Activated T-cell treated with anti-CD3 and anti-CD28 coated beads for 48 hours (primary cell): ENCODE measurements at regions not wholly inside any gene's neighbourhood (a gene's known extent, or its start where the extent isn't known, plus 50 kb on each side); places are given as distances from the start of the nearest gene placed in this dataset.
"Not testable (repeated sequence)": the region's sequence is repeated elsewhere in the genome, so short reads cannot be mapped to it uniquely, and the experiment has no call there.

Experiments used
- DNase-seq: peaks from one replicate; pipeline ENCODE4 v3.0.0-alpha.2; 2020; ENCODE audit warnings: low read depth

DNA sequence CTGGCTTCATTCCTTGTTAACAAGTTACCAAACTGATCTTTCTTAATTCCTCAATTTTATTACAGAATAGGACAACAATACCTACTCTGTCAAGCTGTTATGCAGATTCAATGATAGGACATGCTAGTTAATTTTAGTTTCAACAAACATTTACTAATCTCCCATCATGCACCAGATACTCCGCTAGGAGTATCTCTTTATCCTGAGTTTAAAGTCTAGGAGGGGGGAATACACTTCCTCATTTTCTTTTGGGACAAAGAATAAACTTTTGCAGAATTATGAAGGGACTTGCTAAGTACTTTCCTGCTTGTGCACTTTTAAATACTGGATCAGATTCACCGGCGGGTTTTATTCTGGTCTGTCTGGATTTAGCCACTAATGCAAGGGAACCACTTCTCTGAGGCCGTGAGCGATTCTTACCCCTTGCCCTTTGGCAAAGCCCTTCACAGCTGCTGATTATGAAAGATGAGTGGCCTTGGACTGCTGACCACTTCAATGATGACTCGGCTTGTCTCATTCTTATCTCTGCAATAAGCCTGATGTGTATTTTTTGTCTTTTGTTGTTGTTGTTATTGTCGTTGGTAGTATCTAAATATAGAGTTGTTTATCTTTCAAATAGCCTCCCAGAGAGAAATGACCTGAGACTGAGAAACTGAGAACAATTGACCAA, 73.9 kb downstream of the RMI1 start:
- DNase-seq: no peak

DNA sequence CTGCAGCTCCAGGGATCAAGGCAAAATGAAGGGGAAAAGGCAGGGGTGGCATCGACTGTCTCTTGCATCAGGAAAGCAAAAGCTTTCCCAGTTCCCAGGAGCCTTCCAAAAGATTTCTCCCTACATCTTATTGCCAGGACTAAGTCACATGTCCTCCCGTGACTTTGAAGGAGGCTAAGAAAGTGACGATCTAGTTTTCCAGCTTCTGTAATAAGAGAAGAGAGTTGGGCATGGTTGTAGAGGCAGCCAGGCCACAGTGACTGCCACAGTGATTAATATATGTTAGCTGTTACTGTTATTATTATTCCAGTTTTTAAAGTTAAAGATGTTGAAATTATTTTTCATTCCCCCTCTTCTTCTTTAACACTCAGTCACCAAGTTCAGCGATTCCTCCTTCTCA, 77.1 kb downstream of the RMI1 start:
- DNase-seq: no peak

DNA sequence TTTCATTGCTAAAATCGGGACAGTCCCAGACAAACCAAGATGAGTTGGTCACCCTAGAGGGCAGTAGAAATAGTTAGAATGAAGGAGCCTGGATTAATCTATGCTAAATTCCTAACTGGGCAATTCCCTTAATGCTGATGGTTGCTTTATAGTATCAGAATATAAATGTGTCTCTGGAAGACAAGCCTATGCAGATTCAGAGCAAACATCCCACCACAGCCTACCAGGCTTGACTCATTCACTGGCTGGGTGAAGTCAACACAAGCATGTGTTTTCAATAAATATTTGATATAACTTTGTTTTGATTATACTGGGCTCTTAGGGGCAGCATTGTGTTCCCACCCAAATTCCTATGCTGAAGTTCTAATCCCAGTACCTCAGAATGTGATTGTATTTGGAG, 79.3 kb downstream of the RMI1 start:
- no peak for DNase-seq

DNA sequence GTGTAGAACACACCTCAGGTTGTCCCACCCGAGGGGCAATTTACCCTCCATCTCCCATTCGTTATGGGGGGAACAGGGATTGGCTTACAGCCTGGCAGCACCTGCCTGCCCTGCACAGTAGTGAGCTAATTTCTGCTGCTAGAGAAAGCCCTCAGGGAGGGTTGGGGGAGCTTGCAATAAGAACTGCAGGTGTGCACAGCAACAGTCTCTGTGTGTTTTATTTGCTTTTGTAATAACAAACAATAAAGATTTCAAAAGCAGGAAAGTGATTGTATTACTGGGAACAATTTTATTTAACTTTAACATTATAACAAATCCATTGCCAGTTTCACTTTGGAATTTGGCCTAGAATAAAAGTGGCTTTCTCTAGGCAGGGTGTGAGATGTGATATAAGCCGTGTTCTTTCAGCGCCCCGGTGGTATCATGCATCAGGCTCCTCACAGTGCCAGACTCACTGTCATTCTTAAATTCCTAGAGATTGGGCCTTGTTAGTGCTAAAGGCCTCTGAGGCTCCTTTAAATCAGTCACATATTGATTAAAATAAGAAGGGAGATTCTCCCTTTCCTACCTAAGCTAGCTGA, 81.1 kb downstream of the RMI1 start:
- no peak for DNase-seq

DNA sequence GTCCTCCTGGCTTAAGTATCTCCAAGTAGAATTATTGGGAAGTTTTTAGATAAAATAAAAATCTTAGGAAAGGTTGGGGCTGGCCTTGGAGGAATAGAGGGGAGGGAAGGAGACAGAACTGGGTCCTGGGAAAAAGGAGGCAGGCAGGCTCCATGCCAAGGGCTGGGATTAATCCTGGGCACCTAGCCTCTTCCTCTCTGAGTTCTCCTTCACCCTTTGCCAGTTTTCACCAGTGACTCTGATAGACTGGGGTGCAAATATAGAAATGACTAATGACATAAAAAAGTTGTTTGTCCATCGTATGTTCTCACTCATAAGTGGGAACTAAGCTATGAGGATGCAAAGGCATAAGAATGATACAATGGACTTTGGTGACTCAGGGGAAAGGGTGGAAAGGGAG, 81.9 kb downstream of the RMI1 start:
- DNase-seq: no peak

DNA sequence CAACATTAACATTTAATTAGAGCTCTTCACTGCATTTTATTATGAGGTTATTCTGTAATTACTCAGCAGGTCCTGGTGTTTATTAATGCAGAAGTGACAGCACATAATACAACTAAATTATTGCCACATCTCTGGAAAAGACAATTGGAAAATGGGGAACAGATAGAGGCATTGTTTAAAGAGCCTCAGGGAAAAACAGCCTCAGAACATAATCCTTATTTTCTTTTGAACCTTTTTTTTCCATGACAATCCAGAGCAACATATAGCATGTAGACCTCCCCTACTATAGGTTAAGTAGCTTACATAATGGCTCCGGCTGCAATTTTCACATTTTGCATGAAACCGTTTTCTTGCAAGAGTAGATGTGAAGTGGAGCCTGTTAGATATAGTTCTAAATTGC, 87.2 kb downstream of the RMI1 start:
- DNase-seq: no peak

DNA sequence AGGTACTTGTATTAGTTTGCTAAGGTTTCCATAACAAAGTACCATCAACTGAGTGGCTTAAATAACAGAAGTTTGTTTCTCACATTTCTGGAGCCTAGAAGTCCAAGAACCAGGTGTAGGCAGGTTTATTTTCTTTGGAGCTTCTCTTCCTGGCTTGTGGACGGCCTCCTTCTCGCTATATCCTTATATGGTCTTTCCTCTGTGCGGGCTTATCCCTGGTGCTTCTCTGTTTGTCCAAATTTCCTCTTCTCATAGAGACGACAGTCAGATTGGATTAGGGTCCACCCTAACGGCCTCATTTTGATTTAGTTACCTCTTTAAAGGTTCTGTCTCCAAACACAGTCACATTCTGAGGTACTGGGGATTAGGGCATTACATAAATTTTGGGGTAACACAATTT, 88.3 kb downstream of the RMI1 start:
- DNase-seq: no peak

DNA sequence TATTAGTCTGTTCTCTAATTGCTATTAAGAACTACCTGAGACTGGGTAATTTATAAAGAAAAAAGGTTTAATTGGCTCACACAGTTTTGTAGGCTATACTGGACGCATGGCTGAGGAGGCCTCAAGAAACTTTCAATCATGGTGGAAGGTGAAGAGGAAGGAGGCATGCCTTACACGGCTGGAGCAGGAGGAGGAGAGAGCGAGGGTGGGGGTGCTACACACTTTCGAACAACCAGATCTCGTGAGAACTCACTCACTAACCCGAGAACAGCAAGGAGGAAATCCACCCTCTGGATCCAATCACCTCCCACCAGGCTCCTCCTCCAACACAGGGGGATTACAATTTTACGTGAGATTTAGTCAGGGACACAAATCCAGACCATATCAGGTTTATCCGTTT, 90.0 kb downstream of the RMI1 start:
- no peak for DNase-seq

DNA sequence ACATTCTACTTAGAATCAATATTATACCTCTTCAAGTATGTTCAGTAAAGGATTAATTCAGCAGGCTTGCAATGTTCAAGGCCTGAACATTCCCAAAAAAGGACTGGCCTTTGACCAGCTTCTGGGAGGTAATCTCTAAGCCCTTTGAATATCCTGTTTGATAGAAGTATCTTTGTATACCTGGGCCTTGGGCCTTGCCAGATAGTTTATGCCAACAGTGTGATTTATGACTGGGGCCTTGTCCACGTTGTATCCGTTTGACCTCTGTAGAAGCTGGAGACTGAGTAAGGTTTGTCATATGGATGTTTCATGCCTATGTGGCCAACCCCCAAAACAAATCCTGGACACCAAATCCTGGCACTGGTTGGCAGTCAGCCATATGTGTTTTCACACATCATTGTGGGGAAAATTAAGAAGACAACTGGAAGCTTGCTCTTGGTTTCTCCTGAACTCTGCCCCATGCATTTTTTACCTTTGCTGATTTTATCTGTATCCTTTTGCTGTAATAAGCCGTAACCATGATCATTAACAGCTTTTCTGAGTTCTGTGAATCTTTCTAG, 92.1 kb downstream of the RMI1 start:
- DNase-seq: no peak

DNA sequence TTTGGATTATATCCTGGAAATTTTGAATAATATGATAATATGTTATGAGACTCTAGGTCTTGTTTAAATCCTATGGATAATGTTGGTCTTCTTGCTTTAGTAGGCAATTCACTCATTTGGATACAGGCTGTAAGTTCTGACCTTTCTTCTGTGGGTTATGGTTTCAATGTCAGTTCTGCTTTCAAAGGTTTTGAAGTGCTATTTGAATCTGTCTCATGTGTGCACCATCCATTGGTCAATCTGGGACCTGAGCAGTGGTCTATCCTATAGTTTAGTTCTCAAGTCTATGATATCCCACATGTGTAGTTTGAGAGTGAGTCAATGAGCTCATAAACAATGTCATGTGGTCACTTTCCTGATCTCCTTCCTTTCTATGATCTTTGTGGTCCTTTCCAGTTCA, 94.4 kb downstream of the RMI1 start:
- no peak for DNase-seq

DNA sequence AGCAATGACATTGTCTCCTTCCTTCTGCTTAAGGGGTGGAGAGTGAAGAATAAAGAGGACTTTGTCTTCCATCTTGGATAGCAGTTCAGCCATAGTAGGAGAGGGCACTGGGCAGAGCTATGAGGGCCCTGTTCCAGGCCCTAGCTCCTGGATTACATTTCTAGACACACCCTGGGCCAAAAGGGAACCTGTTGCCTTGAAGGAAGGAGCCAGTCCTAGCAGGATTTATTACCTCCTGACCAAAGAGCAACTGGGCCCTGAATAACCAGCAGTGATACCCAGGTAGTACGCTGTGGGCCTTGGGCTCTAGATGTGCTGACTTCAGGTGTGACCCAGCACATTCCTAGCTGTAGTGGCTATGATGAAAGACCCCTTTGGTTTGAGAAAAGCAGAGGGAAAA, 95.8 kb downstream of the RMI1 start:
- DNase-seq: no peak

DNA sequence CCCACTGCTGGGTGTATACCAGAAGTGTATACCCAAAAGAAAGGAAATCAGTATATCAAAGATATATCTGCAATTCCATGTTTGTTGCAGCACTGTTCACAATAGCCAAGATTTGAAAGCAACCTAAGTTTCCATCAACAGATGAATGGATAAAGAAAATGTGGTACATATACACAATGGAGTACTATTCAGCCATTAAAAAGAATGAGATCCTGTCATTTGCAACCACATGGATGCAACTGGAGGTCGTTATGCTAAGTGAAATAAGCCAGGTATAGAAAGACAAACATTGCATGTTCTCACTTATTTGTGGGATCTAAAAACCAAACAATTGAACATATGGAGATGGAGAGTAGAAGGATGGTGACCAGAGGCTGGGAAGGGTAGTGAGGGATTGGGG, 97.2 kb downstream of the RMI1 start:
- not testable (repeated sequence) for DNase-seq

DNA sequence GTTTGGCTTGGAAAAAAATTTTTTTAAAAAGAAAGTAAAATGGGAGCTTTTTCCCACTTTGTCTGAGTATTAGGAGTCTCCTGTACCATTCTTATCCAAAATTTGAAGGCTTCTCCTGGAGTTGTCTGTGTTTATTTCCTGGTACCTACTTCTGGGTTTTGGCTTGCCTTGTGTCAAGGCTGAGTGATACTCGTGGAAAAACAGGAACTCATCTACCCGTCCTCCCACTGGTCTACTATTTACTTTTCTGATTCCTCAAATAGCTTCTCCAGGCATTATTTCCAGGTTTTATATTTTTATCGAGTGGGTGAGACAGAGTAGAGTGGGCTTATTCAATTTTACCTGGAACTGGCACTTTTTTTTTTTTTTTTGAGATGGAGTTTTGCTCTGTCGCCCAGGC, 99.4 kb downstream of the RMI1 start:
- DNase-seq: no peak

DNA sequence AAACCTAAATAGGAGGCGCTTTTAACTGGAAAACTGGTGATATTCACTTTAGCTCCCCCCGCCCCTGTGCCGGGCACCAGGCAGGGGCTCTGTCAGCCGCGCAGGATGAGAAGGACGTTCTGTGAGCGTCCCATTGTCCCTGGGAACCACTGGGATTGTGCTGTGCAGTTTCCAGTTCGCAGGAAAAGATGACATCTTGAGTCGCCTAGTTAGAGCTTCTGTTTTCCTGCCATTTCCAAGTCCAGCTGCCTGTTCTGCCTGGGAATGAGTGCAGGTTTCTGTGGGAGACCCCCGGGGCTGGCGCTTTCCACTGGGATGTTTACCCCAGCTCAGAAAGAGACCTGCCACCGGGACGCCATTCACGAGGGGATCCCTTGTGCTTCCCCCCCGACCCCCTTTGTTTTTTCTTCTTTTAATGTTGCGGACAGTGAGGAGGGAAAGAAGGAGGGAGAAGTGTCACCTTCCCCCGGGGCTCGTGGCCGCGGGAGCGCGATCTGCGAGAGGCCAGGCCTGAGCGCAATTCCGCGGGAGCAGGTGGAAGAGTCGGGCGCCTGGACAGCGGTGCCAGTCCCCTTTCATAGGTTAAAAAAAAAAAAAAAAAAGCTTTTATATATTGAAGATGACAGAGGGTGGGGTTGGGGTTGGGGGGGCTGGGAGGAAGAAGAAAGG, 121.5 kb downstream of the RMI1 start:
- DNase-seq: no peak

DNA sequence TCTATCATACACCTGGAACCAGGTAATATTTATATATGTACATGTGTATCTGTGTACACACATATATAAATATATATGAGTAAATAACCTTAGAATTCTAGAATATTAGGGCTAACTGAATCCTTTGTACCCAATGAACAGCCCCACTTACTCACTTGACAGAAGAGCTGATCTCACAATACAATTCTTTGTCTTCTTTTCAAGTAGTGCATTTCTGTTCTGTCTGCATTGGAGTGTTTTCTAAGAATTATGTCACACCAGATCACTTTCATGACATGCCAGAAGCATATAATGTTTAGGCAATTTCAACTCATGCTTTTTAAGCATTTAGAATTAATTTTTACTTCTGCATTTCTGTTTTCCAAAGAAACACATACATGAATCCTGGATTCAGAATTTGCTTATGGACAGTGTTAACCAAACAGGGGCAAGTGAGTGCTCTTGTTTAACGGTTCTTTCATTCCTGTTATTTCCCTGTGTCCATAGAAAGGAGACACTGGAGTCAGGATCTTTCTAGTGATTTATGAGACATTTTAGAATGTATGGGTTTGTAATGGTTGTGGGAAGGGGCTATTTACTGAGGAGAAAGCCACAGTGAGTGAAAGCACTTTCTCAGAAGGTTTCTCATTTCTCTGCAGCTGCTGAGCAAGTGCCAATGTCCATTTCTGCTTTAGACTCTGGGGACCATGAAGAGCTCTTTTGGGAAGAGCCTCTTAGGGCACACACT, 123.2 kb downstream of the RMI1 start:
- DNase-seq: no peak

DNA sequence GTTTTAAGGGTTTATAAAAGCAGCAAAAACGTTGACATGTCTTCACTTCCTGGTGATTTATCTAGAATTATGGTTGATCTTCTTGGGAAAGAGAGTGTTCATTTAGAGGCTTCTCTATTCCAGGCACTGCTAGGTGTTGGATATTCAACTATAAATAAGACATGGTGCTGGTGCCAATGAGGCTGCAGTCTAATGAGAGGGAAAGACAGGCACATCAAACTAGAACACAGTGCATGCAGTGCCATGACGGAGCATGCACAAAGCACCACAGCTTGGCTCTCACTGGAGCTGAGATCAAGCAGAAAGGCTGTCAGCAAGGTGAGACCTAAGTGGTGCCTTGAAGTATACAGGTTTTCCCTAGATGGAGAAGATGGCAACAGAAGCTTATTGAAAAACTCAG, 126.5 kb downstream of the RMI1 start:
- DNase-seq: no peak

DNA sequence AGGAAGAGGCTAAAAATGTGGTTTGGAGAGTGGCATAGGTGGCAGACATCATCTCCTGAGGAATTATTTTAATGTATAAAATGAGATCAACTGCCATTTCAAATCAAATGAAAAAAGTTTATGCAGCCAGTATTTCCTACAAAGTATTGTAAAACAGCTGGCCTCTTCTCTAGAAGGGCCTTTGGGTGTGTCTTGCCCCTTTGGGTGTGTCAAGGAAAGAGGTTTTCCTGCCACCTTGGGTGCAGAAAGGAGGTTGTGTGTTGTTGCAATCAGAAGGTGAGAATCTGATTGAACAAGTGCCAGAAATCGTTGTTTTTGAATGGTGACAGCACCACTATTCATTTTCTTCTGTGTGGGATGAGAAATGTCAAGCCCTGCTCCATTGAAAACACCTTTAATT, 127.4 kb downstream of the RMI1 start:
- DNase-seq: no peak

DNA sequence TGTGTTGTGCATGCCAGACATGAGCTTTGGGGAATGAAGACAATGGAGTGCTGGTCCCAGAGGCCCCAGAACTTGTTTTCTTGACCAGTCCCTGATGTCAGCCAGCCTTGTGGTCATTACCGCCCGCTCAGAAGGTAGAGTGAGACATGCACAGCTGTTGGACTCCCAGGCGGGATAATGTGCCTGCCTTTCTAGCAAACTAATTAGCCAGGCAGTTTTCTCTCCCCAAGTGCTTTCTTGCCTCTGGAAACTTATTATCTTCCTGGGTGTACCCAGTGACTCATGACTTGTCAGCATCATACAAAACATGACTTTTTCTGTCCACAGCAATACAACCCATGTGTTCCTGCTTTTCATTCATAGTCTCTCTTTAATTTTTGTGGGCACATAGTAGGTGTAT, 131.1 kb downstream of the RMI1 start:
- no peak for DNase-seq

DNA sequence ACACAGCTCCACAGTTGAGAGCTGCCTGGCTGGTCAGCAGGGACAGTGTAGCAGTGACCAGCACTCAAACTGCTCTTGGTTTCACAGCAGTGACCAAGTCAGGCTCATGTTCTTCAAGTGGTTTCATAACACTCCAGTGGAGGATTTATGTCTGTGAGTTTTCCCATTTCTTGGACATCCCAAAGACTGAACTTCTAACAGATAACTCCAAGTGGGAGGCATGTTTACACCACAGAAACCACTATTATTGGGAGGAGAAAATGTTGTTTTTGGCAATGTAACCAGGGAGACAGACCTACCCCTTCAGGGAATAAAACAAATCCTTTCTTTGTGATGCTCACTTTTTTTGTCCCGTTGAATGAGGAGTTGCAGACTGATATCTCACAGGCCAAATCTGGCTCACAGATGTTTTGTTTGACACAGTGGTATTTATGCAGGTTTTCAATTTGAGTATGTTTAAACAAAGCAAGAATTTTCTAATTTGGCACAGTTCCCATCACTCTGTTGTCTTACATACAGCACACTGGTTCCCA, 141.5 kb downstream of the RMI1 start:
- no peak for DNase-seq

DNA sequence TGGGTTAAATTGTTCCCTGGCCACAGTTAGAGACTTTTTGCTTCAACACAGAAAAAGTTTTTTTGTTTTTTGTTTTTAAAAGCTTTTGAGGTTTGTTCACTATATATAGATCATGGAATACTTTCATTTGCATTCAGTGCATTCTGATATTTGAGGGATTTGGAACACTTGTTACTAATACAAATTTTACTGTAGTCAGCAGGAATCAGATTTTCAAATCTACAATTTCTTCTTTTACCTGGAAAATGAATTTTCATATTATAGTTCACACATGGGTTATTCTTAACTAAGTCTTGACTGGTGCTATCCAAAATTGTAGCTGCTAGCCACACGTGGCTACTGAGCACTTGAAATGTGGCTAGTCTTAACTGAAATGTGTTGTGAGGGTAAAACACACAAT, 142.0 kb downstream of the RMI1 start:
- DNase-seq: no peak

DNA sequence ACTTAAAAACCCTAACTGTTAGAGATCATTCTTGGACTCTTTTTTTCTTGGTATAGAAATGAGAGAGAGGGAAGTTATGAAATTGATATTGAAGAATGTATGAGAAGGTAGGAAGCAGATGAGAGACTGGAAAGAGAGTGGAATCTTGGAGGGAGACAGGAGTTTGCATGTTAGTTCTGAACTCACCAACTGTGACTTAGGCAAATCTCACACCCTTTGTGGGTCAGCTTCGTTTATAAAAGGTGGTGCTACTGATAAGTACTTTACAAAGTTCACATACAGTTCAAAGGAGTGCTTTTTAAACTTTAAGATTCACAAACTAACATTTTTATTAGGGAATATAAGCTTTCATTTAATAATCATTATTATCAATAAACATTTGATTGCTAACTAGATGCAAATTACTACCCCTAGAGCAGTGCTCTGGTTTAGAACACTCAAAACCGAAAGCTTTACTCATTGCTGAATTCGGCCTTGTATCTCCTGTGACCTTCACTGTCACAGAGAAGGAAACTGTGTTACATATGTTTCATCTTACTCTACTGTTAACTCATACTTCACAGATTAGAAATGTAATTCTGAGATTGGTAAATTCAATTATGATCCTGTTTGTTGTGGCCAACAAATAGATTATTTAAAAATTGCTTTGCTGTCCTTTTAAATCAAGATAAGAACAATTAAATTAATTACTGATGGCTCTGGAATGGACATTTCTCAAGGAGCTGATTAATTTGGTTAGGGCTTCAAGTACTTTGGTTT, 143.2 kb downstream of the RMI1 start:
- DNase-seq: no peak

DNA sequence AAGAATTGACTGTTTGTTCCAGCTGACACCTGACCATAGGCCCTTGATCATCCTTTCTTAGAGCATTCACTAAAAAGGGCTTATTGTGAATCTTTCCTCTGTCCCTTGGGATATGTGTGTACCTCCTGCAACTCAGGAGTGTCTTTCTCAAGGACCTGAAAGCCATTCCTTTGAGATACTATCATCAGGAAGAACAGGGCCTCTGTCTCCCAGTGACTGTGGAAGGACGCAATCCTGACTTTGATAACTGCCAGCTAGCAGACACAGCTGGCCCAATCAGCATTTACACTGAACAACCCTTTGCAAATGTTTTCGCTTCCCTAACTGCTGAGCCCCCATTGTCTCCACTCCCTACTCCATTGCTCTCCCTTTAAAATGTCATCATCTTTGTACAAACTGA, 144.4 kb downstream of the RMI1 start:
- no peak for DNase-seq
